GM12875 (cell line): ENCODE measurements at regions not wholly inside any gene's neighbourhood (a gene's known extent, or its start where the extent isn't known, plus 50 kb on each side); places are given as distances from the start of the nearest gene placed in this dataset.

Experiments
- H3K4me3 ChIP-seq: one replicate; pipeline ENCODE4 v1.5.1; 2011; ENCODE audit warnings: low read depth, low read length, control low read depth
- CTCF ChIP-seq: IDR thresholded peaks from 2 replicates; pipeline ENCODE4 v1.5.1; 2011; ENCODE audit warnings: low read depth, mild to moderate bottlenecking, control low read depth, inconsistent platforms, low read length, moderate library complexity, borderline replicate concordance; ENCODE audit not compliant: insufficient read depth

GRCh38 chr17:54841656-54842055 is 59.0 kb upstream of the TOM1L1 start:
- no peak overlapping the region for H3K4me3 ChIP-seq
- TF ChIP-seq CTCF, result no peak

- TF ChIP-seq CTCF, result no peak
- H3K4me3 ChIP-seq, result no peak overlapping the region
These were observed 56.4 kb upstream of the TOM1L1 start for GRCh38 chr17:54844233-54844632.

GRCh38 chr17:54848368-54848987 is 52.2 kb upstream of the TOM1L1 start:
- no peak for TF ChIP-seq CTCF
- H3K4me3 ChIP-seq, result no peak overlapping the region

- H3K4me3 ChIP-seq, result no peak overlapping the region
- TF ChIP-seq CTCF, result no peak
These were observed 51.0 kb upstream of the TOM1L1 start for GRCh38 chr17:54849660-54850059.
